ENCODE measurements at regions not wholly inside any gene's neighbourhood (a gene's known extent, or its start where the extent isn't known, plus 50 kb on each side); places are given as distances from the start of the nearest gene placed in this dataset.

GRCh38 chr10:84018826-84019225 is 120.5 kb upstream of the GHITM start:
- TF ChIP-seq CTCF (conservative IDR thresholded peaks at IDR 0.05) (no peak), EZH2 (IDR thresholded peaks at IDR 0.05; ENCODE audit: low read depth) (no peak)
